Omental fat pad (tissue), 3 donors: ENCODE measurements at regions not wholly inside any gene's neighbourhood (a gene's known extent, or its start where the extent isn't known, plus 50 kb on each side); places are given as distances from the start of the nearest gene placed in this dataset.

Source experiments
- ATAC-seq: fragments of 150-250 bp; one replicate; pipeline ENCODE4 v1.9.1; 2016; ENCODE audit warnings: mild to moderate bottlenecking, moderate library complexity; ENCODE audit not compliant: low FRiP score
- DNase-seq: peaks from one replicate; pipeline ENCODE4 v3.0.0-alpha.2; 2019; ENCODE audit warnings: low spot score
- CTCF ChIP-seq, 3 donors: fragments of 450-650 bp; IDR thresholded peaks; one replicate each; pipeline ENCODE4 v1.5.1; 2016 to 2017; ENCODE audit warnings: antibody characterized with exemption in 3 of 3, mild to moderate bottlenecking in 3 of 3, moderate library complexity in 2 of 3

DNA sequence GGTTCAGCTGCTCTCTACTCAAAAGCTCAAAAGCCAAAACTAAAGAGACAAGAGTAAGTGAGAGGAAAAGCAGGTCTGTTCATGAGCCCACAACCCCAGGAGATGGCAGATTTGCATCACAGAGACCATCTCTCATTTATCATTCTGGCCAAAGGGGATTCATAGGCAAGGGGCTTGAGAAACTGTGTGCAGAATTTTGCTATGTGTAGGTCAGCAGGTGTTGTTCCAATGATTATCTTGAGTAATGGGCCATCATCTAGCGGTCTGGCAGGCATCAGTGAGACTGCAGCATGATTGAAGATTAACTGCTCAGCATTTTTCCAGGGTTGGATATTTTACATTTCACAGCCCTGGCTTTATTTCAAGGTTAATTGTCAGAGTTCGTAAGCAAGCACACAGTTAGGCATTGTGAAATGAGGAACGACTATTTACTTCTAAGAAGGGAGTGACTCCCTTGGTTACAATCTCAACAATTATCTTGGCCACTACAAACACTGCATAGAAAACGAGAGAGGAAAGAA lies 1204.6 kb upstream of the TMPRSS15 start:
- ATAC-seq (peak; percentile 37), DNase-seq (no peak)
- no peak for TF ChIP-seq CTCF (IDR thresholded peaks at IDR 0.05)

DNA sequence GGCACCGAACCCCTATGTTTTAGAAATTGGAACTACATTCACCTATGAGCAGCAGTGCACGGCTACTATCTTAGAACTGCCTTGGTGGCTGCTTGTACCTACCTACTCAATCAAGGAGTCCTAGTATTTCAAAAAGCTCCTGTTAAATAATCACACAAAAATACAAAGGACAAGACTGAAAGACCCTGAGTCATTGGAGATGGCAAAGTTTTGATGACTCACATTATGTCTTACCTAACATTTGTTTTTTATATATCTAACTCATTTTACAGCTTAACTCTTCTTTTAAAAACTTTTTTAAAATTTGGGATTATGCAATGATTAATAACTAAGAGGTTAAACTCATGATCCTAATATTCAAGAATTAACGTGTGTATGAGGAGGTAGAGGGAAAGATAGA lies 1206.0 kb upstream of the TMPRSS15 start:
- DNase-seq (no peak), ATAC-seq (no peak)
- no peak for TF ChIP-seq CTCF (IDR thresholded peaks at IDR 0.05)

- TF ChIP-seq CTCF (IDR thresholded peaks at IDR 0.05) = no peak
- DNase-seq (no peak), ATAC-seq (no peak)
Observed at GRCh38 chr21:19621837-19622496, 1218.4 kb upstream of the TMPRSS15 start.

- TF ChIP-seq CTCF (IDR thresholded peaks at IDR 0.05) = no peak
- no peak for ATAC-seq
- DNase-seq = no peak
Observed at GRCh38 chr21:19640964-19641363, 1237.4 kb upstream of the TMPRSS15 start.

DNA sequence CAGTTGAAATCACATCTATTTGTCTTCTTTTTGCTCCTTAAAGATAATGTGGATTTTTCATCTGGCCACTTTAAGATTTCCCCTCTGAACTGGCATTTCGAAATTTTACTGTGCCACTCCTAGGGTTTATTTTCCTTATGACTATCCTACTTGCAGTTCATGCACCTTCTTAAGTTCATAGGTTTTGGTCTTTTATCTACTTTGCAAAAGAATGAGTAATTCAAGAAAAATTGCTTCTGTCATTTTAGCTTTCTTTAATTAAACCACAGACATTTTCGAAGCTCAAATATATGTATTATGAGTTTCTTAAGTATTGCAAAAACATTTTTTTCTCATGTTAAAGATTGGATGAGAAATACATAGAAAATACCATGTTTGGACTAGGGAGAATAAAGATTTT lies 1244.8 kb upstream of the TMPRSS15 start:
- TF ChIP-seq CTCF (IDR thresholded peaks at IDR 0.05) = no peak
- DNase-seq (no peak), ATAC-seq (no peak)

DNA sequence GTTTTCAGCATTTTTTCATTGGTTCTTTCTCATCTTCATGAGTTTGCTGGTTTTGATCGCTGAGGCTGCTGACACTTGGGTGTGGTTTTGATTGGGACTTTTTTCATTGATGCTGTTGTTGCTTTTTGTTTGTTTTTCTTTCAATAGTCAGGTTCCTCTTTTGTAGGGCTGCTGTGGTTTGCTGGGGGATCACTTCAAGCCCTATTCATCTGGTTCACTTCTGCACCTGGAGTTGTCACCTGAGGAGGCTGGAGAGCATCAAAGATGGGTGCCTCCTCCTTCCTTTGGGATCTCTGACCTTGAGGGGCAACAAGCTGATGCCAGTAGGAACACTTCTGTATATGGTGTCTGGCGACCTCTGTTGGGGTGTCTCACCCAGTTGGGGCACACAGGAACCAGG lies 1279.9 kb upstream of the TMPRSS15 start:
- ATAC-seq = no peak
- no peak for DNase-seq
- TF ChIP-seq CTCF (IDR thresholded peaks at IDR 0.05) = no peak

DNA sequence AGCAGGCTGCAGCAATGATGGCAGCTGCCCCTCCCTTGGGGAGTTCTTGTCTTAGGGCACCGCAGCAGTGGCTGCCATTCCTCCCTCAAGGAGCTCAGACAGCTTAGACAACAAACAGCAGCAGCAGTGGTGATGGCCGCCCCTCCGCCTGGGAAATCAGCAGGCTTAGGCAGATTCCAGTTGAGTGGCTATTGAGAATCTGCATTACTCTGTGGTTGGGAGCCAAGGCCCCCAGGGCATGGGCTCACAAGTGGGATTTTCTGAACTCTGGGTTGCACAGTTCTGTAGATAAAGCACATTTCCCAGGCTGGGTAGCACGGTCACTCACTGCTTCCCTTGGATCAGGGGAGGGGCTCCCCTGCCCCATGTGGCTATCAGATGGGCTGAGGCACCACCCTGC lies 1280.7 kb upstream of the TMPRSS15 start:
- DNase-seq (no peak), ATAC-seq (no peak)
- TF ChIP-seq CTCF (IDR thresholded peaks at IDR 0.05) = no peak
